ENCODE measurements at regions not wholly inside any gene's neighbourhood (a gene's known extent, or its start where the extent isn't known, plus 50 kb on each side); places are given as distances from the start of the nearest gene placed in this dataset.

DNA sequence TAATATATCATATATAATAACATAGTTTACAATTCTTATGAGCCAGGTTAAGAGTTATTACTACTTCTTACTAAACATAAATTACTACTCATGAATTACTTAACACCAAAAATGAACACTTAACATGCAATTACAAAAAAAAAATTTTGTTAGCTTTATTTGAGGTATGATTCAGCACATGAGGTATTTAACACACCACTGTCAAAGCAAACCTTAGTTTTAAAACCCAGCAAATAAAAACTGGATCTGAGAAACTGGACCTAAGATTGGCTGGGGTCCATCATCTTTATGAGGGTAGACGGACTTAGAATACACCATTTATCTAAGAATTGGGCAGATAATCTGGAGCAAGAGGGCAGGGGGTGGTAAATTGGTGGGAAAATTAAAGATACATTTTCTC is 81.8 kb upstream of the CREB1 start:
- H3K27me3 Mint-ChIP-seq (ENCODE audit: unreplicated experiment): no peaks in the 10 kb centered on the region
- no peaks in the 10 kb centered on the region for H3K4me1 Mint-ChIP-seq (ENCODE audit: low read depth, unreplicated experiment)
- H3K27ac Mint-ChIP-seq (ENCODE audit: unreplicated experiment): no peak overlapping the region
- H3K9me3 Mint-ChIP-seq (ENCODE audit: low read depth, unreplicated experiment): no peaks in the 10 kb centered on the region
- no peaks in the 10 kb centered on the region for H3K36me3 Mint-ChIP-seq (ENCODE audit: insufficient read depth, unreplicated experiment)
- DNase-seq: no peak
- BruUV-seq (replicated peaks): no TSS peak
- CTCF ChIA-PET: no interaction called here
- TF ChIP-seq, protein P1, sequence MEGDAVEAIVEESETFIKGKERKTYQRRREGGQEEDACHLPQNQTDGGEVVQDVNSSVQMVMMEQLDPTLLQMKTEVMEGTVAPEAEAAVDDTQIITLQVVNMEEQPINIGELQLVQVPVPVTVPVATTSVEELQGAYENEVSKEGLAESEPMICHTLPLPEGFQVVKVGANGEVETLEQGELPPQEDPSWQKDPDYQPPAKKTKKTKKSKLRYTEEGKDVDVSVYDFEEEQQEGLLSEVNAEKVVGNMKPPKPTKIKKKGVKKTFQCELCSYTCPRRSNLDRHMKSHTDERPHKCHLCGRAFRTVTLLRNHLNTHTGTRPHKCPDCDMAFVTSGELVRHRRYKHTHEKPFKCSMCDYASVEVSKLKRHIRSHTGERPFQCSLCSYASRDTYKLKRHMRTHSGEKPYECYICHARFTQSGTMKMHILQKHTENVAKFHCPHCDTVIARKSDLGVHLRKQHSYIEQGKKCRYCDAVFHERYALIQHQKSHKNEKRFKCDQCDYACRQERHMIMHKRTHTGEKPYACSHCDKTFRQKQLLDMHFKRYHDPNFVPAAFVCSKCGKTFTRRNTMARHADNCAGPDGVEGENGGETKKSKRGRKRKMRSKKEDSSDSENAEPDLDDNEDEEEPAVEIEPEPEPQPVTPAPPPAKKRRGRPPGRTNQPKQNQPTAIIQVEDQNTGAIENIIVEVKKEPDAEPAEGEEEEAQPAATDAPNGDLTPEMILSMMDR (IDR thresholded peaks at IDR 0.05; ENCODE audit: unreplicated experiment): no peak
- H3K4me3 Mint-ChIP-seq (ENCODE audit: low read depth, unreplicated experiment): no peak overlapping the region
- intact Hi-C loops (cut with micrococcal nuclease; ENCODE audit: unreplicated experiment): no loop called here

GRCh38 chr2:207449642-207450165 is 80.1 kb upstream of the CREB1 start:
- Mint-ChIP-seq H3K27ac (ENCODE audit: unreplicated experiment) (no peak overlapping the region), H3K9me3 (ENCODE audit: low read depth, unreplicated experiment) (no peaks in the 10 kb centered on the region), H3K4me1 (ENCODE audit: low read depth, unreplicated experiment) (no peaks in the 10 kb centered on the region), H3K27me3 (ENCODE audit: unreplicated experiment) (no peaks in the 10 kb centered on the region), H3K36me3 (ENCODE audit: insufficient read depth, unreplicated experiment) (no peaks in the 10 kb centered on the region), H3K4me3 (ENCODE audit: low read depth, unreplicated experiment) (no peak overlapping the region)
- no peak for DNase-seq
- BruUV-seq (replicated peaks): no TSS peak
- CTCF ChIA-PET: no interaction called here
- TF ChIP-seq, protein P1 (IDR thresholded peaks at IDR 0.05; ENCODE audit: unreplicated experiment): no peak
- intact Hi-C loops (cut with micrococcal nuclease; ENCODE audit: unreplicated experiment): no loop called here

DNA sequence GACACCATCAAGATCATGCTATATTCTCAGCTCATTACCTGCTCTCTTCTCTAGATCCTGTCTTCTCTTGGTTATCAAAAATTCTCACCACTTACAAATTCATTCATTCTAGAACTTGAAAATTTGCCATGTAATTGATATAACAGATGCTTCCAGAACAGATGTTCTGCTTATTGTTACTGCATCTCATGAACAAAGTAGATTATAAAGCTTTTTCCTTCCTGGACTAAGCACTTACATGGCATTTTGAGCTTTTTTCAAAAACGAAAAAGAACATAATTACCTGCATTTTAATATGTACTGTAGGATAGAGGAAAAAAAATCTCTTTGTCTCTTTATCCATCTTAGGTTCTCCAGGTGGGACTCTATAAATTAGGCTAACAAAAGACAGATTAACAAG is 79.6 kb upstream of the CREB1 start:
- no peak overlapping the region for H3K4me3 Mint-ChIP-seq (ENCODE audit: low read depth, unreplicated experiment)
- H3K4me1 Mint-ChIP-seq (ENCODE audit: low read depth, unreplicated experiment): no peaks in the 10 kb centered on the region
- H3K27me3 Mint-ChIP-seq (ENCODE audit: unreplicated experiment): no peaks in the 10 kb centered on the region
- no TSS peak for BruUV-seq (replicated peaks)
- DNase-seq: no peak
- TF ChIP-seq, protein P1 (IDR thresholded peaks at IDR 0.05; ENCODE audit: unreplicated experiment): no peak
- H3K9me3 Mint-ChIP-seq (ENCODE audit: low read depth, unreplicated experiment): no peaks in the 10 kb centered on the region
- CTCF ChIA-PET: no interaction called here
- intact Hi-C loops (cut with micrococcal nuclease; ENCODE audit: unreplicated experiment): no loop called here
- no peak overlapping the region for H3K27ac Mint-ChIP-seq (ENCODE audit: unreplicated experiment)
- no peaks in the 10 kb centered on the region for H3K36me3 Mint-ChIP-seq (ENCODE audit: insufficient read depth, unreplicated experiment)

- Mint-ChIP-seq H3K9me3 (ENCODE audit: low read depth, unreplicated experiment) (no peaks in the 10 kb centered on the region), H3K27ac (ENCODE audit: unreplicated experiment) (no peak overlapping the region), H3K27me3 (ENCODE audit: unreplicated experiment) (no peaks in the 10 kb centered on the region), H3K36me3 (ENCODE audit: insufficient read depth, unreplicated experiment) (no peaks in the 10 kb centered on the region), H3K4me1 (ENCODE audit: low read depth, unreplicated experiment) (no peaks in the 10 kb centered on the region), H3K4me3 (ENCODE audit: low read depth, unreplicated experiment) (no peak overlapping the region)
- CTCF ChIA-PET: no interaction called here
- TF ChIP-seq, protein P1 (IDR thresholded peaks at IDR 0.05; ENCODE audit: unreplicated experiment): no peak
- intact Hi-C loops (cut with micrococcal nuclease; ENCODE audit: unreplicated experiment): no loop called here
- no TSS peak for BruUV-seq (replicated peaks)
- DNase-seq: no peak
These were observed 71.2 kb upstream of the CREB1 start for GRCh38 chr2:207458582-207458981.
